Body of pancreas (tissue), 4 donors: ENCODE measurements at regions not wholly inside any gene's neighbourhood (a gene's known extent, or its start where the extent isn't known, plus 50 kb on each side); places are given as distances from the start of the nearest gene placed in this dataset.

Experiments
- ATAC-seq: fragments of 150-250 bp; one replicate; pipeline ENCODE4 v1.9.1; 2016
- DNase-seq, 4 donors: peaks; one replicate each; pipeline ENCODE4 v3.0.0-alpha.2; 2019
- H3K27ac ChIP-seq, 4 donors: fragments of 200-600 bp; sonication (generic); 1 replicate in 3 of 4; 2 replicates in 1 of 4; pipeline versions ENCODE4 v1.5.1 to v1.6.1; 2016 to 2019; ENCODE audit warnings: mild to moderate bottlenecking in 1 of 4, mixed read lengths in 1 of 4, moderate library complexity in 1 of 4
- H3K27me3 ChIP-seq, 2 donors: fragments of 200-600 bp; sonication (generic); one replicate each; pipeline ENCODE4 v1.6.0; 2016; ENCODE audit warnings: mild to moderate bottlenecking in 1 of 2
- H3K36me3 ChIP-seq, 2 donors: fragments of 200-600 bp; sonication (generic); replicated peaks in 1 of 2; 2 replicates each; pipeline ENCODE4 v1.5.1; 2016; ENCODE audit warnings: low read depth in 2 of 2; ENCODE audit not compliant: insufficient read depth in 1 of 2
- H3K4me1 ChIP-seq: fragments of 200-600 bp; sonication (generic); one replicate; pipeline ENCODE4 v1.6.0; 2016
- H3K4me3 ChIP-seq, 2 donors: fragments of 200-600 bp; sonication (generic); 1 replicate in 1 of 2; 2 replicates in 1 of 2; pipeline ENCODE4 v1.5.1; 2016 to 2019
- H3K9me3 ChIP-seq, 3 donors: fragments of 200-600 bp; sonication (generic); 1 replicate in 2 of 3; 2 replicates in 1 of 3; pipeline ENCODE4 v1.5.1; 2016
- POLR2A ChIP-seq, 3 donors: fragments of 450-650 bp; IDR thresholded peaks; one replicate each; pipeline ENCODE4 v1.6.1; 2016; ENCODE audit warnings: antibody characterized with exemption in 3 of 3, mild to moderate bottlenecking in 2 of 3
- WGBS, 2 donors: methylation state at CpG; one replicate each; pipeline ENCODE4 v1.1.5; 2017; 5-methylcytosine and 5-hydroxymethylcytosine counted together
- intact Hi-C: fragments of 100-400 bp; cut with DNase I; formaldehyde crosslinking; loops from one replicate; pipeline ENCODE4 v1.15.1; 2023
- TF ChIP-seq, protein P1 (sequence below), 7 experiments: fragments of 450-650 bp in 4 of 7; fragments of 200-600 bp in 3 of 7; sonication (generic) in 3 of 7; IDR thresholded peaks; one replicate each; pipeline ENCODE4 v1.5.1; 2016 to 2019; ENCODE audit warnings: antibody characterized with exemption in 7 of 7

GRCh38 chr20:19113343-19113930 is 99.0 kb upstream of the SLC24A3 start:
- Histone ChIP-seq H3K9me3 (no peaks in the 10 kb centered on the region), H3K27me3 (no peaks in the 10 kb centered on the region), H3K36me3 (no peaks in the 10 kb centered on the region), H3K4me3 (no peak overlapping the region), H3K4me1 (no peaks in the 10 kb centered on the region), H3K27ac (no peak overlapping the region)
- DNase-seq (no peak), ATAC-seq (no peak)
- TF ChIP-seq POLR2A (IDR thresholded peaks at IDR 0.05) = no peak
- TF ChIP-seq, protein P1, sequence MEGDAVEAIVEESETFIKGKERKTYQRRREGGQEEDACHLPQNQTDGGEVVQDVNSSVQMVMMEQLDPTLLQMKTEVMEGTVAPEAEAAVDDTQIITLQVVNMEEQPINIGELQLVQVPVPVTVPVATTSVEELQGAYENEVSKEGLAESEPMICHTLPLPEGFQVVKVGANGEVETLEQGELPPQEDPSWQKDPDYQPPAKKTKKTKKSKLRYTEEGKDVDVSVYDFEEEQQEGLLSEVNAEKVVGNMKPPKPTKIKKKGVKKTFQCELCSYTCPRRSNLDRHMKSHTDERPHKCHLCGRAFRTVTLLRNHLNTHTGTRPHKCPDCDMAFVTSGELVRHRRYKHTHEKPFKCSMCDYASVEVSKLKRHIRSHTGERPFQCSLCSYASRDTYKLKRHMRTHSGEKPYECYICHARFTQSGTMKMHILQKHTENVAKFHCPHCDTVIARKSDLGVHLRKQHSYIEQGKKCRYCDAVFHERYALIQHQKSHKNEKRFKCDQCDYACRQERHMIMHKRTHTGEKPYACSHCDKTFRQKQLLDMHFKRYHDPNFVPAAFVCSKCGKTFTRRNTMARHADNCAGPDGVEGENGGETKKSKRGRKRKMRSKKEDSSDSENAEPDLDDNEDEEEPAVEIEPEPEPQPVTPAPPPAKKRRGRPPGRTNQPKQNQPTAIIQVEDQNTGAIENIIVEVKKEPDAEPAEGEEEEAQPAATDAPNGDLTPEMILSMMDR (IDR thresholded peaks at IDR 0.05) = no peak
- WGBS, 2 donors = 69 to 97% methylated on average over 3 to 5 of the region's 5 CpGs
- intact Hi-C loops = no loop called here

- no peak for ATAC-seq
- Histone ChIP-seq H3K4me3 (no peak overlapping the region), H3K27me3 (no peaks in the 10 kb centered on the region), H3K4me1 (no peaks in the 10 kb centered on the region), H3K27ac (no peak overlapping the region), H3K9me3 (no peaks in the 10 kb centered on the region), H3K36me3 (no peaks in the 10 kb centered on the region)
- no peak for DNase-seq
- WGBS, 2 donors = 85 to 89% methylated on average over 2 of the region's 2 CpGs
- no peak for TF ChIP-seq POLR2A (IDR thresholded peaks at IDR 0.05)
- TF ChIP-seq, protein P1 (IDR thresholded peaks at IDR 0.05) = no peak
- intact Hi-C loops = no loop called here
Observed at GRCh38 chr20:19114410-19114809, 98.0 kb upstream of the SLC24A3 start.

DNA sequence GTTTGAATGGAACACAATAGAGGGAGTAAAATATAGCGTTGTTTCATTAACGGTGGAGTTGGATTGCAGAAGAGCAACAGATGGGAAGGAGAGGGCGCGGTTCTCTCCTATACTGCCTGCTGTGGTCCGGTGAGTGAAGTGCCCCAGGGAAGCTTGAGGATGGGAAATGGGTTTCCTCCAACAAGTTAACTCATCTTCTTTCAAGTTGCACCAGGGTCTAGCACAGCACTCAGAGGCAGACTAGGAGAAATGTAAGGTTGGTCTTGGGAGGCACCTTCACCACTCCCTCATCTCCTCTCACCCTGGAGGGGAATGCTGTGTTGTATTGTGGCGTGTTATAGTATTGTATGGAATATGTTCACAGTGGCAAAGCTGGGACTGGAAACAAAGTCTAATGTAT is 96.9 kb upstream of the SLC24A3 start:
- no peak for DNase-seq
- no peak overlapping the region for H3K27ac ChIP-seq
- no peaks in the 10 kb centered on the region for H3K4me1 ChIP-seq
- no peaks in the 10 kb centered on the region for H3K27me3 ChIP-seq
- TF ChIP-seq, protein P1 (IDR thresholded peaks at IDR 0.05) = no peak
- no peak for TF ChIP-seq POLR2A (IDR thresholded peaks at IDR 0.05)
- no peaks in the 10 kb centered on the region for H3K9me3 ChIP-seq
- 84 to 90% methylated on average over 6 of the region's 6 CpGs for WGBS, 2 donors
- no peaks in the 10 kb centered on the region for H3K36me3 ChIP-seq
- intact Hi-C loops = no loop called here
- no peak for ATAC-seq
- H3K4me3 ChIP-seq = no peak overlapping the region

GRCh38 chr20:19120011-19120410 is 92.4 kb upstream of the SLC24A3 start:
- intact Hi-C loops = no loop called here
- no peaks in the 10 kb centered on the region for H3K9me3 ChIP-seq
- H3K36me3 ChIP-seq = no peaks in the 10 kb centered on the region
- WGBS, 2 donors = 83% methylated on average over 9 of the region's 9 CpGs
- H3K27ac ChIP-seq = no peak overlapping the region
- H3K4me3 ChIP-seq = no peak overlapping the region
- DNase-seq (no peak), ATAC-seq (no peak)
- no peaks in the 10 kb centered on the region for H3K27me3 ChIP-seq
- H3K4me1 ChIP-seq = no peaks in the 10 kb centered on the region
- TF ChIP-seq POLR2A (IDR thresholded peaks at IDR 0.05) = no peak
- TF ChIP-seq, protein P1 (IDR thresholded peaks at IDR 0.05) = no peak

GRCh38 chr20:19120569-19120968 is 91.9 kb upstream of the SLC24A3 start:
- Histone ChIP-seq H3K27ac (no peak overlapping the region), H3K4me1 (no peaks in the 10 kb centered on the region), H3K27me3 (no peaks in the 10 kb centered on the region), H3K36me3 (no peaks in the 10 kb centered on the region), H3K9me3 (no peaks in the 10 kb centered on the region), H3K4me3 (no peak overlapping the region)
- WGBS, 2 donors = 37 to 51% methylated on average over 4 of the region's 4 CpGs
- intact Hi-C loops = no loop called here
- ATAC-seq = no peak
- TF ChIP-seq POLR2A (IDR thresholded peaks at IDR 0.05) = no peak
- TF ChIP-seq, protein P1 (IDR thresholded peaks at IDR 0.05) = no peak
- DNase-seq = no peak
